SU-DHL-6 (cell line): ENCODE measurements at regions not wholly inside any gene's neighbourhood (a gene's known extent, or its start where the extent isn't known, plus 50 kb on each side); places are given as distances from the start of the nearest gene placed in this dataset.

Experiments
- EZH2phosphoT487 ChIP-seq: fragments of 200-600 bp; sonication (generic), shearing (Covaris generic); conservative IDR thresholded peaks from 2 replicates; pipeline ENCODE4 v1.6.1; 2018; ENCODE audit warnings: mild to moderate bottlenecking, antibody characterized with exemption, low read length, moderate library complexity, mixed read lengths
- TF ChIP-seq, protein P1 (sequence below): fragments of 200-600 bp; sonication (generic); IDR thresholded peaks from one replicate; pipeline ENCODE4 v1.5.1; 2017; ENCODE audit warnings: antibody characterized with exemption, mild to moderate bottlenecking, low read length, moderate library complexity; ENCODE audit not compliant: insufficient read depth, poor library complexity, severe bottlenecking

DNA sequence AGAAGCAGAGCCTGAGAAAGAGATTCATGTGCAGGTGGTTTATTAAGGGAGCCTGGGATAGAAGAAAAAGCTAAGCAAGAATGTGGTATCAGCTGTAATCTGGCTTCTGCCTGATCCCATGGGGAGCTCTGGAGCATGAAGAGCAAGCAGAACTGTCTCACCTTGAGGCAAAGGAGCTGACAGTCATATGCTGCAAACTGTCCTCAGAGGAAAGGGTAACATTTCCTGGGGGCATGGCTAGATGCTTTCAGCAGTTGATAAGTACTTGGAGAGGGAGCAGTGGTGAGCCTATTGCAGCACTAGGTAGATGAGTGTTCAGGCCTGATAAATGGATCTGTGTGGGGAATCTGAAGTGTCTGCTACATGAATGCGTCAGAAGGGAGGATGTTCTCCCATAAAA lies 621.5 kb upstream of the BTBD3 start:
- TF ChIP-seq, protein P1, sequence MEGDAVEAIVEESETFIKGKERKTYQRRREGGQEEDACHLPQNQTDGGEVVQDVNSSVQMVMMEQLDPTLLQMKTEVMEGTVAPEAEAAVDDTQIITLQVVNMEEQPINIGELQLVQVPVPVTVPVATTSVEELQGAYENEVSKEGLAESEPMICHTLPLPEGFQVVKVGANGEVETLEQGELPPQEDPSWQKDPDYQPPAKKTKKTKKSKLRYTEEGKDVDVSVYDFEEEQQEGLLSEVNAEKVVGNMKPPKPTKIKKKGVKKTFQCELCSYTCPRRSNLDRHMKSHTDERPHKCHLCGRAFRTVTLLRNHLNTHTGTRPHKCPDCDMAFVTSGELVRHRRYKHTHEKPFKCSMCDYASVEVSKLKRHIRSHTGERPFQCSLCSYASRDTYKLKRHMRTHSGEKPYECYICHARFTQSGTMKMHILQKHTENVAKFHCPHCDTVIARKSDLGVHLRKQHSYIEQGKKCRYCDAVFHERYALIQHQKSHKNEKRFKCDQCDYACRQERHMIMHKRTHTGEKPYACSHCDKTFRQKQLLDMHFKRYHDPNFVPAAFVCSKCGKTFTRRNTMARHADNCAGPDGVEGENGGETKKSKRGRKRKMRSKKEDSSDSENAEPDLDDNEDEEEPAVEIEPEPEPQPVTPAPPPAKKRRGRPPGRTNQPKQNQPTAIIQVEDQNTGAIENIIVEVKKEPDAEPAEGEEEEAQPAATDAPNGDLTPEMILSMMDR = no peak
- no peak for TF ChIP-seq EZH2phosphoT487
